ENCODE measurements at regions not wholly inside any gene's neighbourhood (a gene's known extent, or its start where the extent isn't known, plus 50 kb on each side); places are given as distances from the start of the nearest gene placed in this dataset.

GRCh38 chr20:33915726-33916331 lies 77.9 kb upstream of the RALY start:
- DNase-seq (ENCODE audit: low read depth) = peak; percentile 55
- TF ChIP-seq CTCF (IDR thresholded peaks at IDR 0.05; ENCODE audit: insufficient read depth, low read depth, low read length, missing control alignments) = peak; percentile 78
- no peak overlapping the region for H3K4me3 ChIP-seq (ENCODE audit: low read depth, low read length)

GRCh38 chr20:33916768-33917167 lies 76.9 kb upstream of the RALY start:
- no peak for DNase-seq (ENCODE audit: low read depth)
- no peak overlapping the region for H3K4me3 ChIP-seq (ENCODE audit: low read depth, low read length)
- TF ChIP-seq CTCF (IDR thresholded peaks at IDR 0.05; ENCODE audit: insufficient read depth, low read depth, low read length, missing control alignments) = no peak

GRCh38 chr20:33917831-33918525 lies 75.7 kb upstream of the RALY start:
- peak; percentile 64 for DNase-seq (ENCODE audit: low read depth)
- no peak for TF ChIP-seq CTCF (IDR thresholded peaks at IDR 0.05; ENCODE audit: insufficient read depth, low read depth, low read length, missing control alignments)

GRCh38 chr20:33918662-33919061 lies 75.0 kb upstream of the RALY start:
- TF ChIP-seq CTCF (IDR thresholded peaks at IDR 0.05; ENCODE audit: insufficient read depth, low read depth, low read length, missing control alignments) = no peak
- no peak overlapping the region for H3K4me3 ChIP-seq (ENCODE audit: low read depth, low read length)
- no peak for DNase-seq (ENCODE audit: low read depth)

More at GRCh38 chr20:33917831-33918525, 75.7 kb upstream of the RALY start:
- no peak overlapping the region for H3K4me3 ChIP-seq (ENCODE audit: low read depth, low read length)

GRCh38 chr20:33919653-33920052 lies 74.1 kb upstream of the RALY start:
- H3K4me3 ChIP-seq (ENCODE audit: low read depth, low read length) = no peak overlapping the region
- no peak for TF ChIP-seq CTCF (IDR thresholded peaks at IDR 0.05; ENCODE audit: insufficient read depth, low read depth, low read length, missing control alignments)
- peak; percentile 30 for DNase-seq (ENCODE audit: low read depth)

- no peak for DNase-seq (ENCODE audit: low read depth)
- H3K4me3 ChIP-seq (ENCODE audit: low read depth, low read length) = no peak overlapping the region
- no peak for TF ChIP-seq CTCF (IDR thresholded peaks at IDR 0.05; ENCODE audit: insufficient read depth, low read depth, low read length, missing control alignments)
Measured at GRCh38 chr20:33922224-33922623, 71.5 kb upstream of the RALY start.
